Liver (tissue), 8 donors: ENCODE measurements at regions not wholly inside any gene's neighbourhood (a gene's known extent, or its start where the extent isn't known, plus 50 kb on each side); places are given as distances from the start of the nearest gene placed in this dataset.

Experiments
- DNase-seq: peaks from one replicate; pipeline ENCODE4 v3.0.0-alpha.2; 2017; ENCODE audit warnings: low spot score
- H3K27ac ChIP-seq, 2 donors: one replicate each; pipeline ENCODE4 v1.7.0; 2013; ENCODE audit warnings: inconsistent platforms in 2 of 2, low read length in 2 of 2, control low read depth in 1 of 2, low read depth in 1 of 2, mild to moderate bottlenecking in 1 of 2
- H3K27me3 ChIP-seq, 4 donors: one replicate each; pipeline versions ENCODE4 v1.6.1 to v1.7.0; 2013; ENCODE audit warnings: low read length in 3 of 4, inconsistent platforms in 1 of 4, mild to moderate bottlenecking in 1 of 4, moderate library complexity in 1 of 4; ENCODE audit not compliant: control insufficient read depth in 4 of 4, insufficient read depth in 4 of 4
- H3K36me3 ChIP-seq, 4 donors: one replicate each; pipeline versions ENCODE4 v1.6.1 to v1.7.0; 2013; ENCODE audit warnings: low read length in 3 of 4, mild to moderate bottlenecking in 3 of 4, low read depth in 1 of 4, moderate library complexity in 1 of 4; ENCODE audit not compliant: control insufficient read depth in 4 of 4, insufficient read depth in 3 of 4
- H3K4me1 ChIP-seq, 4 donors: one replicate each; pipeline versions ENCODE4 v1.6.1 to v1.7.0; 2013; ENCODE audit warnings: low read length in 3 of 4, mild to moderate bottlenecking in 3 of 4, moderate library complexity in 1 of 4; ENCODE audit not compliant: control insufficient read depth in 4 of 4, insufficient read depth in 4 of 4
- H3K4me3 ChIP-seq, 3 donors: one replicate each; pipeline versions ENCODE4 v1.6.1 to v1.7.0; 2013; ENCODE audit warnings: low read length in 3 of 3, control low read depth in 1 of 3, low read depth in 1 of 3, mild to moderate bottlenecking in 1 of 3
- H3K9ac ChIP-seq, 2 donors: one replicate each; pipeline ENCODE4 v1.7.0; 2013; ENCODE audit warnings: low read length in 2 of 2, mild to moderate bottlenecking in 2 of 2, moderate library complexity in 2 of 2, control low read depth in 1 of 2, low read depth in 1 of 2
- H3K9me3 ChIP-seq, 4 donors: one replicate each; pipeline versions ENCODE4 v1.6.1 to v1.7.0; 2013; ENCODE audit warnings: low read length in 3 of 4; ENCODE audit not compliant: control insufficient read depth in 4 of 4
- CTCF ChIP-seq: fragments of 150-350 bp; IDR thresholded peaks from 2 replicates; pipeline ENCODE4 v1.5.1; 2017; ENCODE audit warnings: improper control_type of control experiment, low read depth, low read length; ENCODE audit not compliant: missing input control
- EGR1 ChIP-seq, 2 donors: IDR thresholded peaks; 2 replicates each; pipeline ENCODE4 v1.6.1; 2016 to 2018; ENCODE audit warnings: antibody characterized with exemption in 2 of 2, low read depth in 2 of 2
- FOXA1 ChIP-seq: IDR thresholded peaks from 2 replicates; pipeline ENCODE4 v1.6.1; 2016; ENCODE audit warnings: antibody characterized with exemption
- FOXA2 ChIP-seq: IDR thresholded peaks from 2 replicates; pipeline ENCODE4 v1.6.1; 2016; ENCODE audit warnings: antibody characterized with exemption
- GABPA ChIP-seq, 2 donors: IDR thresholded peaks in 1 of 2; conservative IDR thresholded peaks in 1 of 2; 2 replicates each; pipeline ENCODE4 v1.6.1; 2016; ENCODE audit warnings: antibody characterized with exemption in 2 of 2, mild to moderate bottlenecking in 1 of 2, moderate library complexity in 1 of 2
- HNF4A ChIP-seq, 2 donors: conservative IDR thresholded peaks; 2 replicates each; pipeline ENCODE4 v1.6.1; 2016; ENCODE audit warnings: antibody characterized with exemption in 2 of 2, mild to moderate bottlenecking in 2 of 2
- HNF4G ChIP-seq: IDR thresholded peaks from 2 replicates; pipeline ENCODE4 v1.6.1; 2016; ENCODE audit warnings: antibody characterized with exemption
- JUND ChIP-seq, 2 donors: IDR thresholded peaks; 2 replicates each; pipeline ENCODE4 v1.6.1; 2016; ENCODE audit warnings: antibody characterized with exemption in 2 of 2
- NR2F2 ChIP-seq: IDR thresholded peaks from 2 replicates; pipeline ENCODE4 v1.6.1; 2016; ENCODE audit warnings: antibody characterized with exemption
- RAD21 ChIP-seq, 2 donors: IDR thresholded peaks; 2 replicates each; pipeline ENCODE4 v1.6.1; 2016; ENCODE audit warnings: antibody characterized with exemption in 2 of 2, mild to moderate bottlenecking in 2 of 2
- REST ChIP-seq: IDR thresholded peaks from 2 replicates; pipeline ENCODE4 v1.6.1; 2016; ENCODE audit warnings: antibody characterized with exemption, mild to moderate bottlenecking
- RXRA ChIP-seq, 2 donors: IDR thresholded peaks; 2 replicates each; pipeline ENCODE4 v1.6.1; 2017 to 2018; ENCODE audit warnings: antibody characterized with exemption in 2 of 2, mild to moderate bottlenecking in 1 of 2
- SP1 ChIP-seq: IDR thresholded peaks from 2 replicates; pipeline ENCODE4 v1.6.1; 2018; ENCODE audit warnings: antibody characterized with exemption, mild to moderate bottlenecking
- YY1 ChIP-seq: IDR thresholded peaks from 2 replicates; pipeline ENCODE4 v1.6.1; 2016; ENCODE audit warnings: antibody characterized with exemption, mild to moderate bottlenecking
- WGBS: extraction: QIAGEN DNeasy Blood & Tissue Kit; methylation state at CpG from one replicate; pipeline ENCODE4 v1.1.7; 2013; 5-methylcytosine and 5-hydroxymethylcytosine counted together
- TF ChIP-seq, protein P1 (sequence below): IDR thresholded peaks from 2 replicates; pipeline ENCODE4 v1.6.1; 2016; ENCODE audit warnings: antibody characterized with exemption
- TF ChIP-seq, protein P2 (sequence below): IDR thresholded peaks from 2 replicates; pipeline ENCODE4 v1.6.1; 2016; ENCODE audit warnings: antibody characterized with exemption
- TF ChIP-seq, protein P3 (sequence below): IDR thresholded peaks from 2 replicates; pipeline ENCODE4 v1.6.1; 2016; ENCODE audit warnings: antibody characterized with exemption
- donor health status: healthy.
- donor health status: healthy.
- donor health status: healthy.
- donor health status: healthy.
- donor health status: healthy.

GRCh38 chr9:74331607-74332006, 165.5 kb upstream of the RORB start:
- TF ChIP-seq REST (no peak), CTCF (no peak), FOXA2 (no peak), HNF4G (no peak), YY1 (no peak), FOXA1 (no peak), JUND (IDR thresholded peaks at IDR 0.05) (no peak), RAD21 (IDR thresholded peaks at IDR 0.05) (no peak), HNF4A (conservative IDR thresholded peaks at IDR 0.05) (peak in 1 of 2 donors; percentile 18), SP1 (no peak), RXRA (IDR thresholded peaks at IDR 0.05) (peak in 1 of 2 donors; percentile 15), NR2F2 (no peak), GABPA (IDR thresholded peaks at IDR 0.05 in 1 of 2, conservative IDR thresholded peaks at IDR 0.05 in 1 of 2) (no peak), EGR1 (IDR thresholded peaks at IDR 0.05; ENCODE audit: low read depth in 2 of 2) (no peak)
- TF ChIP-seq, protein P1, sequence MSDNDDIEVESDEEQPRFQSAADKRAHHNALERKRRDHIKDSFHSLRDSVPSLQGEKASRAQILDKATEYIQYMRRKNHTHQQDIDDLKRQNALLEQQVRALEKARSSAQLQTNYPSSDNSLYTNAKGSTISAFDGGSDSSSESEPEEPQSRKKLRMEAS: no peak
- TF ChIP-seq, protein P2, sequence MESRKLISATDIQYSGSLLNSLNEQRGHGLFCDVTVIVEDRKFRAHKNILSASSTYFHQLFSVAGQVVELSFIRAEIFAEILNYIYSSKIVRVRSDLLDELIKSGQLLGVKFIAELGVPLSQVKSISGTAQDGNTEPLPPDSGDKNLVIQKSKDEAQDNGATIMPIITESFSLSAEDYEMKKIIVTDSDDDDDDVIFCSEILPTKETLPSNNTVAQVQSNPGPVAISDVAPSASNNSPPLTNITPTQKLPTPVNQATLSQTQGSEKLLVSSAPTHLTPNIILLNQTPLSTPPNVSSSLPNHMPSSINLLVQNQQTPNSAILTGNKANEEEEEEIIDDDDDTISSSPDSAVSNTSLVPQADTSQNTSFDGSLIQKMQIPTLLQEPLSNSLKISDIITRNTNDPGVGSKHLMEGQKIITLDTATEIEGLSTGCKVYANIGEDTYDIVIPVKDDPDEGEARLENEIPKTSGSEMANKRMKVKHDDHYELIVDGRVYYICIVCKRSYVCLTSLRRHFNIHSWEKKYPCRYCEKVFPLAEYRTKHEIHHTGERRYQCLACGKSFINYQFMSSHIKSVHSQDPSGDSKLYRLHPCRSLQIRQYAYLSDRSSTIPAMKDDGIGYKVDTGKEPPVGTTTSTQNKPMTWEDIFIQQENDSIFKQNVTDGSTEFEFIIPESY: no peak
- TF ChIP-seq, protein P3, sequence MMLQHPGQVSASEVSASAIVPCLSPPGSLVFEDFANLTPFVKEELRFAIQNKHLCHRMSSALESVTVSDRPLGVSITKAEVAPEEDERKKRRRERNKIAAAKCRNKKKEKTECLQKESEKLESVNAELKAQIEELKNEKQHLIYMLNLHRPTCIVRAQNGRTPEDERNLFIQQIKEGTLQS: no peak
- H3K36me3 ChIP-seq: no peaks in the 10 kb centered on the region
- DNase-seq: no peak
- no peaks in the 10 kb centered on the region for H3K27me3 ChIP-seq
- peaks cover 2 to 10% (median 3%) of the 10 kb centered on the region in 4 donors for H3K4me1 ChIP-seq
- WGBS: 32% methylated on average over 3 of the region's 3 CpGs
- no peak overlapping the region for H3K9ac ChIP-seq
- no peaks in the 10 kb centered on the region for H3K9me3 ChIP-seq
- H3K27ac ChIP-seq: no peak overlapping the region
- H3K4me3 ChIP-seq: no peak overlapping the region
